Left lung (tissue), 4 donors: ENCODE measurements at regions not wholly inside any gene's neighbourhood (a gene's known extent, or its start where the extent isn't known, plus 50 kb on each side); places are given as distances from the start of the nearest gene placed in this dataset.

Experiments used
- ATAC-seq: fragments of 200-7000 bp; cut with Tn5 transposase; one replicate; pipeline ENCODE4 v1.9.1; 2020; ENCODE audit warnings: moderate library complexity
- DNase-seq, 4 donors: peaks; one replicate each; pipeline ENCODE4 v3.0.0-alpha.2; 2013 to 2020
- H3K27ac ChIP-seq, 2 donors: fragments of 200-600 bp; sonication (generic) in 1 of 2; one replicate each; pipeline versions ENCODE4 v1.5.0 to v1.8.0; 2020 to 2021
- H3K27me3 ChIP-seq, 2 donors: fragments of 200-600 bp; sonication (generic) in 1 of 2; one replicate each; pipeline versions ENCODE4 v1.5.0 to v1.8.0; 2020 to 2021
- H3K36me3 ChIP-seq, 2 donors: fragments of 200-600 bp; sonication (generic) in 1 of 2; one replicate each; pipeline versions ENCODE4 v1.5.0 to v1.8.0; 2020 to 2021
- H3K4me1 ChIP-seq, 2 donors: fragments of 200-600 bp; one replicate each; pipeline ENCODE4 v1.8.0; 2021
- H3K4me3 ChIP-seq, 2 donors: fragments of 200-600 bp; sonication (generic) in 1 of 2; one replicate each; pipeline versions ENCODE4 v1.5.0 to v1.8.0; 2020 to 2021; ENCODE audit warnings: mild to moderate bottlenecking in 1 of 2
- H3K9me3 ChIP-seq, 2 donors: fragments of 200-600 bp; sonication (generic) in 1 of 2; one replicate each; pipeline versions ENCODE4 v1.5.0 to v1.8.0; 2020 to 2021
- CTCF ChIP-seq, 2 donors: fragments of 200-600 bp; sonication (generic) in 1 of 2; IDR thresholded peaks; one replicate each; pipeline versions ENCODE4 v1.5.0 to v1.8.0; 2021; ENCODE audit warnings: antibody characterized with exemption in 2 of 2
- intact Hi-C, 2 donors: fragments of 100-400 bp; cut with DNase I; formaldehyde crosslinking; loops; one replicate each; pipeline versions ENCODE4 v1.11.2 to v1.14.2; 2022
- donor health status: DM: no; HTN: yes; CAD: no.
- donor health status: DM: no; HTN: no; CAD: no.

GRCh38 chr4:12884846-12885796, 599.0 kb downstream of the RAB28 start:
- no peak for DNase-seq
- Histone ChIP-seq H3K9me3 (peaks cover 0 to 4% of the 10 kb centered on the region in 2 donors), H3K27me3 (no peaks in the 10 kb centered on the region), H3K36me3 (no peaks in the 10 kb centered on the region), H3K4me3 (no peak overlapping the region), H3K4me1 (no peaks in the 10 kb centered on the region), H3K27ac (no peak overlapping the region)
- intact Hi-C loops: no loop called here
- ATAC-seq: no peak
- TF ChIP-seq CTCF (IDR thresholded peaks at IDR 0.05): no peak

- peaks cover 0 to 4% of the 10 kb centered on the region in 2 donors for H3K9me3 ChIP-seq
- H3K4me3 ChIP-seq: no peak overlapping the region
- DNase-seq (peak in 2 of 4 donors; percentile 65 to 78), ATAC-seq (no peak)
- H3K27ac ChIP-seq: no peak overlapping the region
- intact Hi-C loops: no loop called here
- no peaks in the 10 kb centered on the region for H3K4me1 ChIP-seq
- no peaks in the 10 kb centered on the region for H3K36me3 ChIP-seq
- H3K27me3 ChIP-seq: no peaks in the 10 kb centered on the region
- TF ChIP-seq CTCF (IDR thresholded peaks at IDR 0.05): no peak
These were observed 602.1 kb downstream of the RAB28 start for GRCh38 chr4:12881945-12882584.

- ATAC-seq: no peak
- H3K27me3 ChIP-seq: no peaks in the 10 kb centered on the region
- no peaks in the 10 kb centered on the region for H3K36me3 ChIP-seq
- DNase-seq: no peak
- no peak overlapping the region for H3K27ac ChIP-seq
- no peaks in the 10 kb centered on the region for H3K9me3 ChIP-seq
- H3K4me1 ChIP-seq: no peaks in the 10 kb centered on the region
- no peak overlapping the region for H3K4me3 ChIP-seq
- intact Hi-C loops: no loop called here
- no peak for TF ChIP-seq CTCF (IDR thresholded peaks at IDR 0.05)
These were observed 603.3 kb downstream of the RAB28 start for GRCh38 chr4:12880844-12881243.

- no peak for TF ChIP-seq CTCF (IDR thresholded peaks at IDR 0.05)
- intact Hi-C loops: no loop called here
- Histone ChIP-seq H3K27ac (no peak overlapping the region), H3K36me3 (no peaks in the 10 kb centered on the region), H3K4me3 (no peak overlapping the region), H3K27me3 (no peaks in the 10 kb centered on the region), H3K9me3 (no peaks in the 10 kb centered on the region), H3K4me1 (no peaks in the 10 kb centered on the region)
- DNase-seq: no peak
- no peak for ATAC-seq
These were observed 604.6 kb downstream of the RAB28 start for GRCh38 chr4:12879496-12879895.

DNA sequence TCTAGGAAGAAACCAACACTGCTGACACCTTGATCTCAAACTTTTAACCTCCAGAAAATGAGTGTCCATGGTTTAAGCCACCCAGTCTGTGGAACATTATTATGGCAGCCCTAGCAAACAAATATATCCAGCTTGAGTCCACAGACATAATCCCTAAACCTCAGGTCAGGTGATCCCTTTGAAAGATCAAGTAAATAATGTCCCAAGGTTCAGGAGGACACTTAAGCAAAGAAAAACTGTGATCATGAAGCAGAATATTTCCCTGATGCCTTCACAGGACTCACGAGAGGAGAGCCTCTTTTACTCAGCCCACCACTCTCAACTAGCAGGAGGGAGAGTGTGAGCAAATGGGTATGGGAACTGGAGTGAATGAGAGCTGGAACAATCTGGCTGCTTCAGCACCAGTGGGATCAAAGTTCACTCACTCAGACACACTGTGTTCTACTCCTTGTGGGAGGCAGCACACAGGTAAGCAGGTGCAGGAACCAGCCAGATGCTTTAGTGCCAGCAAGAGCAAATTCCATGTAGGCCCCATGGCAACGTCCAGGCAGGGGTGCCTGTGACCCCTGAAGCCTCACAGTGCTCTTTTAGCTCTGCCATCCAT, 608.4 kb downstream of the RAB28 start:
- H3K9me3 ChIP-seq: no peaks in the 10 kb centered on the region
- no peaks in the 10 kb centered on the region for H3K4me1 ChIP-seq
- H3K27ac ChIP-seq: no peak overlapping the region
- TF ChIP-seq CTCF (IDR thresholded peaks at IDR 0.05): no peak
- intact Hi-C loops: no loop called here
- no peaks in the 10 kb centered on the region for H3K27me3 ChIP-seq
- no peak for DNase-seq
- no peak for ATAC-seq
- H3K36me3 ChIP-seq: no peaks in the 10 kb centered on the region
- H3K4me3 ChIP-seq: no peak overlapping the region
